ENCODE measurements at regions not wholly inside any gene's neighbourhood (a gene's known extent, or its start where the extent isn't known, plus 50 kb on each side); places are given as distances from the start of the nearest gene placed in this dataset.
A peak's percentile ranks its signal among the peaks of the same experiment; 100 is the strongest.
"Not testable (repeated sequence)": the region's sequence is repeated elsewhere in the genome, so short reads cannot be mapped to it uniquely, and the experiment has no call there.

- H3K9me3 ChIP-seq: peaks cover 0 to 35% (median 1%) of the 10 kb centered on the region in 4 donors
- H3K27ac ChIP-seq: no peak overlapping the region
- no peaks in the 10 kb centered on the region for H3K27me3 ChIP-seq
- H3K36me3 ChIP-seq: peaks cover 0 to 43% (median 0%) of the 10 kb centered on the region in 3 donors
- TF ChIP-seq EP300 (IDR thresholded peaks at IDR 0.05) (no peak), CTCF (IDR thresholded peaks at IDR 0.05) (no peak), POLR2A (IDR thresholded peaks at IDR 0.05) (no peak)
- no peak for DNase-seq (ENCODE audit: low spot score in 2 of 2)
- peaks cover 0 to 3% (median 0%) of the 10 kb centered on the region in 4 donors for H3K4me1 ChIP-seq
- H3K4me3 ChIP-seq: no peak overlapping the region
Measured at GRCh38 chr7:16369855-16370254, 51.5 kb downstream of the CRPPA start.

GRCh38 chr7:16369309-16369708, 52.0 kb downstream of the CRPPA start:
- not testable (repeated sequence) for H3K27ac ChIP-seq; H3K4me1 ChIP-seq; H3K27me3 ChIP-seq; H3K4me3 ChIP-seq; DNase-seq (ENCODE audit: low spot score in 2 of 2)
- Histone ChIP-seq H3K36me3 (peaks cover 0 to 37% (median 0%) of the 10 kb centered on the region in 3 donors), H3K9me3 (peaks cover 0 to 35% (median 1%) of the 10 kb centered on the region in 4 donors)
- 69 to 80% methylated on average over 2 of the region's 2 CpGs for WGBS, 2 donors

DNA sequence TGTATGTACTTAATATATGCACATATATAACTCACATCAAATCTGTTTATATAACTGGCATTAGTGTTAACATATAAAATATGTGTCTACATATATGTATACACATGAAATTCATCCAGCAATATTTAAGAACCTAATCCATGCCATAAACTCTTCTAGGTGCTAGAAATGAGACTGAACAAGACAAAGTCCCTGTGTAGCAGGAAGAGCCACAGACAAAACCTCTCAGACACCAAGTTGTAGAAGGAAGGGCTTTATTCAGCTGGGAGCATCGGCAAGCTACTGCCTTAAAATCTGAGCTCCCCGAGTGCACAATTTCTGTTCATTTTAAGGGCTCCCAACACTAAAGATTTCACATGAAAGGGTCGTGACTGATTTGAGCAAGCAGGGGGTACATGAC, 52.5 kb downstream of the CRPPA start:
- Histone ChIP-seq H3K4me1 (peaks cover 0 to 3% (median 0%) of the 10 kb centered on the region in 4 donors), H3K27ac (no peak overlapping the region), H3K9me3 (peaks cover 0 to 35% (median 1%) of the 10 kb centered on the region in 4 donors), H3K4me3 (no peak overlapping the region), H3K36me3 (peaks cover 0 to 33% (median 0%) of the 10 kb centered on the region in 3 donors), H3K27me3 (no peaks in the 10 kb centered on the region)
- WGBS, 2 donors: 50 to 66% methylated on average over 3 of the region's 3 CpGs
- TF ChIP-seq CTCF (IDR thresholded peaks at IDR 0.05): no peak
- no peak for TF ChIP-seq EP300 (IDR thresholded peaks at IDR 0.05)
- no peak for TF ChIP-seq POLR2A (IDR thresholded peaks at IDR 0.05)
- no peak for DNase-seq (ENCODE audit: low spot score in 2 of 2)

DNA sequence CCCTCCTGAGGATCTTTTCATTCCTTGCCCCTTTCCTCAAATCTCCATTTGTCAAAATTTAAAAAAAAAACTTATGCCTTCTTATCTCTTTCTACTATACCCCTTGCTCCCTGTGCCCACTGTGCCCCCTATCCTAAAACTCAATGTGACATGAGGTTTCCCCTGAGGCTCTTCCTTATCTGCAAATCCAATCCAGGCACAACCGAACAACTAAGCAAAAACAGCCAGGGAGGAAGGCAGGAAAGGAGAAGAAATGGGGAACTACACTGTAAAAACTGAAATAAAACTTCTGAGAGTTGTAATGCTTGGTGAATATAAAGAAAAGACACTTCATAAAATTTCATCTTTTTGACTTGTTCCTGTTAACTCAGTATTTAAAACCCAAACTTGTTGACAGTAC, 54.2 kb downstream of the CRPPA start:
- Histone ChIP-seq H3K9me3 (peaks cover 0 to 22% (median 1%) of the 10 kb centered on the region in 4 donors), H3K4me3 (no peak overlapping the region), H3K27ac (peak overlapping the region in 2 of 4 donors; percentile 6 to 16), H3K27me3 (no peaks in the 10 kb centered on the region), H3K36me3 (peaks cover 0 to 16% (median 0%) of the 10 kb centered on the region in 3 donors), H3K4me1 (peaks cover 0 to 3% (median 0%) of the 10 kb centered on the region in 4 donors)
- 30 to 39% methylated on average over 1 of the region's 1 CpG for WGBS, 2 donors
- TF ChIP-seq POLR2A (IDR thresholded peaks at IDR 0.05) (no peak), CTCF (IDR thresholded peaks at IDR 0.05) (no peak), EP300 (IDR thresholded peaks at IDR 0.05) (no peak)
- DNase-seq (ENCODE audit: low spot score in 2 of 2): no peak

GRCh38 chr7:16365952-16366351, 55.4 kb downstream of the CRPPA start:
- no peak overlapping the region for H3K27ac ChIP-seq
- TF ChIP-seq EP300 (IDR thresholded peaks at IDR 0.05) (no peak), POLR2A (IDR thresholded peaks at IDR 0.05) (no peak), CTCF (IDR thresholded peaks at IDR 0.05) (no peak)
- peaks cover 0 to 15% (median 0%) of the 10 kb centered on the region in 4 donors for H3K9me3 ChIP-seq
- DNase-seq (ENCODE audit: low spot score in 2 of 2): no peak
- H3K27me3 ChIP-seq: no peaks in the 10 kb centered on the region
- H3K4me3 ChIP-seq: no peak overlapping the region
- peaks cover 0 to 14% (median 0%) of the 10 kb centered on the region in 3 donors for H3K36me3 ChIP-seq
- H3K4me1 ChIP-seq: peaks cover 0 to 3% (median 0%) of the 10 kb centered on the region in 4 donors
- 84 to 88% methylated on average over 3 of the region's 3 CpGs for WGBS, 2 donors

GRCh38 chr7:16365177-16365576, 56.2 kb downstream of the CRPPA start:
- Histone ChIP-seq H3K4me1 (peaks cover 0 to 3% (median 0%) of the 10 kb centered on the region in 4 donors), H3K27ac (no peak overlapping the region), H3K9me3 (peaks cover 0 to 8% (median 0%) of the 10 kb centered on the region in 4 donors), H3K27me3 (no peaks in the 10 kb centered on the region), H3K4me3 (no peak overlapping the region), H3K36me3 (peaks cover 0 to 6% (median 0%) of the 10 kb centered on the region in 3 donors)
- TF ChIP-seq EP300 (IDR thresholded peaks at IDR 0.05) (no peak), CTCF (IDR thresholded peaks at IDR 0.05) (no peak), POLR2A (IDR thresholded peaks at IDR 0.05) (no peak)
- 82 to 85% methylated on average over 1 of the region's 1 CpG for WGBS, 2 donors
- no peak for DNase-seq (ENCODE audit: low spot score in 2 of 2)

Data from tibial nerve (tissue), 4 donors.